ENCODE measurements at regions not wholly inside any gene's neighbourhood (a gene's known extent, or its start where the extent isn't known, plus 50 kb on each side); places are given as distances from the start of the nearest gene placed in this dataset.

- TF ChIP-seq CTCF (IDR thresholded peaks at IDR 0.05; ENCODE audit: low read depth, low read length) = no peak
- no peak overlapping the region for H3K4me3 ChIP-seq (ENCODE audit: low read depth, low read length)
These were observed 964.7 kb downstream of the RAB28 start for GRCh38 chr4:12519426-12519825.

GRCh38 chr4:12507868-12508481 is 976.2 kb downstream of the RAB28 start:
- no peak overlapping the region for H3K4me3 ChIP-seq (ENCODE audit: low read depth, low read length)
- TF ChIP-seq CTCF (IDR thresholded peaks at IDR 0.05; ENCODE audit: low read depth, low read length) = no peak

- no peak for TF ChIP-seq CTCF (IDR thresholded peaks at IDR 0.05; ENCODE audit: low read depth, low read length)
- H3K4me3 ChIP-seq (ENCODE audit: low read depth, low read length) = no peak overlapping the region
These were observed 983.7 kb downstream of the RAB28 start for GRCh38 chr4:12500409-12500808.

GRCh38 chr4:12499693-12500092 is 984.4 kb downstream of the RAB28 start:
- TF ChIP-seq CTCF (IDR thresholded peaks at IDR 0.05; ENCODE audit: low read depth, low read length) = no peak
- no peak overlapping the region for H3K4me3 ChIP-seq (ENCODE audit: low read depth, low read length)

- H3K4me3 ChIP-seq (ENCODE audit: low read depth, low read length) = no peak overlapping the region
- no peak for TF ChIP-seq CTCF (IDR thresholded peaks at IDR 0.05; ENCODE audit: low read depth, low read length)
These were observed 988.9 kb downstream of the RAB28 start for GRCh38 chr4:12495211-12495610.

- H3K4me3 ChIP-seq (ENCODE audit: low read depth, low read length) = no peak overlapping the region
- TF ChIP-seq CTCF (IDR thresholded peaks at IDR 0.05; ENCODE audit: low read depth, low read length) = no peak
These were observed 991.3 kb downstream of the RAB28 start for GRCh38 chr4:12492730-12493393.

GRCh38 chr4:12488672-12489071 is 995.5 kb downstream of the RAB28 start:
- no peak for TF ChIP-seq CTCF (IDR thresholded peaks at IDR 0.05; ENCODE audit: low read depth, low read length)
- H3K4me3 ChIP-seq (ENCODE audit: low read depth, low read length) = no peak overlapping the region
